Panc1 (cell line): ENCODE measurements at regions not wholly inside any gene's neighbourhood (a gene's known extent, or its start where the extent isn't known, plus 50 kb on each side); places are given as distances from the start of the nearest gene placed in this dataset.

Experiments
- ATAC-seq: fragments of 200-7000 bp; cut with Tn5 transposase; 2 replicates; pipeline ENCODE4 v1.9.1; 2020; ENCODE audit warnings: mild to moderate bottlenecking, moderate library complexity
- BruUV-seq: library from RNA; stranded (reverse); fragments of 400-500 nt; replicated peaks from 2 replicates; lab custom pipeline; 2021; lab: Mats Ljungman, UMichigan
- CTCF ChIA-PET: fragments of 300-600 bp; sonication (Branson Sonifier 250); formaldehyde crosslinking; loops from one replicate; lab custom pipeline; 2022; ENCODE audit warnings: antibody characterized with exemption; lab: Charles Lee
- POLR2A ChIA-PET: fragments of 300-600 bp; sonication (Branson Sonifier 250); formaldehyde crosslinking; loops from one replicate; lab custom pipeline; 2022; ENCODE audit warnings: antibody characterized with exemption; lab: Charles Lee
- DNase-seq: peaks from one replicate; pipeline ENCODE4 v3.0.0-alpha.2; 2010; ENCODE audit warnings: low read depth, low spot score
- H3K27ac ChIP-seq: 2 replicates; pipeline ENCODE4 v1.5.1; 2011; ENCODE audit warnings: mild to moderate bottlenecking, low read length, inconsistent platforms
- H3K27me3 ChIP-seq: fragments of 200-500 bp; sonication (Bioruptor generic); 2 replicates; pipeline ENCODE4 v1.6.0; 2014; ENCODE audit warnings: low read length, inconsistent platforms; ENCODE audit not compliant: control insufficient read depth, insufficient read depth
- H3K36me3 ChIP-seq: fragments of 200-500 bp; sonication (Bioruptor generic); 2 replicates; pipeline ENCODE4 v1.5.1; 2014; ENCODE audit warnings: inconsistent platforms, mild to moderate bottlenecking, low read length, moderate library complexity; ENCODE audit not compliant: control insufficient read depth, insufficient read depth
- H3K4me1 ChIP-seq: 2 replicates; pipeline ENCODE4 v1.5.1; 2011; ENCODE audit warnings: inconsistent platforms, mild to moderate bottlenecking, low read length, moderate library complexity; ENCODE audit not compliant: control insufficient read depth, insufficient read depth
- H3K4me3 ChIP-seq, 2 experiments: 2 replicates each; pipeline ENCODE4 v1.5.1; 2011 to 2012; ENCODE audit warnings: low read depth in 2 of 2, low read length in 2 of 2, mild to moderate bottlenecking in 2 of 2, inconsistent platforms in 1 of 2, moderate library complexity in 1 of 2
- H3K9me3 ChIP-seq: fragments of 200-500 bp; sonication (Bioruptor generic); 2 replicates; pipeline ENCODE4 v1.5.1; 2014; ENCODE audit warnings: low read depth, mild to moderate bottlenecking, inconsistent platforms, low read length, moderate library complexity; ENCODE audit not compliant: control insufficient read depth, insufficient read depth
- POLR2AphosphoS5 ChIP-seq: IDR thresholded peaks from 2 replicates; pipeline ENCODE4 v1.6.1; 2012; ENCODE audit warnings: mild to moderate bottlenecking, low read depth, low read length, moderate library complexity
- SIN3A ChIP-seq: IDR thresholded peaks from 2 replicates; pipeline ENCODE4 v1.6.1; 2012; ENCODE audit warnings: low read depth, mild to moderate bottlenecking, low read length, moderate library complexity, borderline replicate concordance; ENCODE audit not compliant: insufficient read depth
- TCF7L2 ChIP-seq: IDR thresholded peaks from 2 replicates; pipeline ENCODE4 v1.6.1; 2011; ENCODE audit warnings: mild to moderate bottlenecking, low read depth, low read length, inconsistent platforms
- in situ Hi-C: cut with HindIII; loops from 2 replicates; pipeline ENCODE4 v1.10.0; 2016; ENCODE audit warnings: low sequenced_read_pairs, low pct_unique_long_range_greater_than_20kb
- intact Hi-C: fragments of 100-400 bp; cut with micrococcal nuclease; formaldehyde crosslinking; loops from one replicate; pipeline ENCODE4 v1.10.0; 2022; ENCODE audit not compliant: unreplicated experiment
- TF ChIP-seq, protein P1 (sequence below): fragments of 450-650 bp; IDR thresholded peaks from 2 replicates; pipeline ENCODE4 v1.5.1; 2017; ENCODE audit warnings: mild to moderate bottlenecking
- TF ChIP-seq, protein P2 (sequence below), 2 experiments: IDR thresholded peaks; 2 replicates each; pipeline ENCODE4 v1.6.1; 2011 to 2012; ENCODE audit warnings: low read depth in 2 of 2, control low read depth in 1 of 2, low read length in 1 of 2, mild to moderate bottlenecking in 1 of 2, moderate library complexity in 1 of 2; ENCODE audit not compliant: insufficient read depth in 1 of 2

- Histone ChIP-seq H3K4me3 (no peak overlapping the region), H3K4me1 (no peaks in the 10 kb centered on the region), H3K9me3 (no peaks in the 10 kb centered on the region), H3K27ac (no peak overlapping the region), H3K27me3 (no peaks in the 10 kb centered on the region), H3K36me3 (no peaks in the 10 kb centered on the region)
- ChIA-PET CTCF (no interaction called here), POLR2A (no interaction called here)
- TF ChIP-seq SIN3A (no peak), POLR2AphosphoS5 (no peak), TCF7L2 (no peak)
- TF ChIP-seq, protein P1, sequence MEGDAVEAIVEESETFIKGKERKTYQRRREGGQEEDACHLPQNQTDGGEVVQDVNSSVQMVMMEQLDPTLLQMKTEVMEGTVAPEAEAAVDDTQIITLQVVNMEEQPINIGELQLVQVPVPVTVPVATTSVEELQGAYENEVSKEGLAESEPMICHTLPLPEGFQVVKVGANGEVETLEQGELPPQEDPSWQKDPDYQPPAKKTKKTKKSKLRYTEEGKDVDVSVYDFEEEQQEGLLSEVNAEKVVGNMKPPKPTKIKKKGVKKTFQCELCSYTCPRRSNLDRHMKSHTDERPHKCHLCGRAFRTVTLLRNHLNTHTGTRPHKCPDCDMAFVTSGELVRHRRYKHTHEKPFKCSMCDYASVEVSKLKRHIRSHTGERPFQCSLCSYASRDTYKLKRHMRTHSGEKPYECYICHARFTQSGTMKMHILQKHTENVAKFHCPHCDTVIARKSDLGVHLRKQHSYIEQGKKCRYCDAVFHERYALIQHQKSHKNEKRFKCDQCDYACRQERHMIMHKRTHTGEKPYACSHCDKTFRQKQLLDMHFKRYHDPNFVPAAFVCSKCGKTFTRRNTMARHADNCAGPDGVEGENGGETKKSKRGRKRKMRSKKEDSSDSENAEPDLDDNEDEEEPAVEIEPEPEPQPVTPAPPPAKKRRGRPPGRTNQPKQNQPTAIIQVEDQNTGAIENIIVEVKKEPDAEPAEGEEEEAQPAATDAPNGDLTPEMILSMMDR = no peak
- intact Hi-C loops (no loop called here), in situ Hi-C loops (no loop called here)
- DNase-seq (no peak), ATAC-seq (no peak)
- BruUV-seq = no TSS peak
Observed at GRCh38 chrX:115702982-115703381, 142.0 kb downstream of the PLS3 start.

DNA sequence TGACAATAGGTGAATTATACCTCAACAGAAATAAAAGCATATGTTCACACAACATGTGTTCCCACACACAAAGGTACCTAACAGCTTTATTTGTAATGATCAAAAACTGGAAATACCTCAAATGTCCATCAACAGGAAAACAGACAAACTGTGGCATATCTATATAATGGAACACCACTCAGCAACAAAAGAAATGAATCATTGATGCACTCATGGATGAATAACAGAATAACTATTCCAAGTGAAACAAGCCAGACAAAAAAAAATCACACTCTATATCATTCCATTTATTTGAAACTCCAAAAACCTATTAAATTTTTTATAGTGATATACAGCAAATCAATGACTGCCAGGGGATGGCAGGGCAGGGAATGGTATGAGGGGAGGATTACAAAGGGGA lies 148.1 kb downstream of the PLS3 start:
- H3K4me1 ChIP-seq = no peaks in the 10 kb centered on the region
- no peak overlapping the region for H3K27ac ChIP-seq
- BruUV-seq = no TSS peak
- H3K9me3 ChIP-seq = no peaks in the 10 kb centered on the region
- TF ChIP-seq, protein P2, sequence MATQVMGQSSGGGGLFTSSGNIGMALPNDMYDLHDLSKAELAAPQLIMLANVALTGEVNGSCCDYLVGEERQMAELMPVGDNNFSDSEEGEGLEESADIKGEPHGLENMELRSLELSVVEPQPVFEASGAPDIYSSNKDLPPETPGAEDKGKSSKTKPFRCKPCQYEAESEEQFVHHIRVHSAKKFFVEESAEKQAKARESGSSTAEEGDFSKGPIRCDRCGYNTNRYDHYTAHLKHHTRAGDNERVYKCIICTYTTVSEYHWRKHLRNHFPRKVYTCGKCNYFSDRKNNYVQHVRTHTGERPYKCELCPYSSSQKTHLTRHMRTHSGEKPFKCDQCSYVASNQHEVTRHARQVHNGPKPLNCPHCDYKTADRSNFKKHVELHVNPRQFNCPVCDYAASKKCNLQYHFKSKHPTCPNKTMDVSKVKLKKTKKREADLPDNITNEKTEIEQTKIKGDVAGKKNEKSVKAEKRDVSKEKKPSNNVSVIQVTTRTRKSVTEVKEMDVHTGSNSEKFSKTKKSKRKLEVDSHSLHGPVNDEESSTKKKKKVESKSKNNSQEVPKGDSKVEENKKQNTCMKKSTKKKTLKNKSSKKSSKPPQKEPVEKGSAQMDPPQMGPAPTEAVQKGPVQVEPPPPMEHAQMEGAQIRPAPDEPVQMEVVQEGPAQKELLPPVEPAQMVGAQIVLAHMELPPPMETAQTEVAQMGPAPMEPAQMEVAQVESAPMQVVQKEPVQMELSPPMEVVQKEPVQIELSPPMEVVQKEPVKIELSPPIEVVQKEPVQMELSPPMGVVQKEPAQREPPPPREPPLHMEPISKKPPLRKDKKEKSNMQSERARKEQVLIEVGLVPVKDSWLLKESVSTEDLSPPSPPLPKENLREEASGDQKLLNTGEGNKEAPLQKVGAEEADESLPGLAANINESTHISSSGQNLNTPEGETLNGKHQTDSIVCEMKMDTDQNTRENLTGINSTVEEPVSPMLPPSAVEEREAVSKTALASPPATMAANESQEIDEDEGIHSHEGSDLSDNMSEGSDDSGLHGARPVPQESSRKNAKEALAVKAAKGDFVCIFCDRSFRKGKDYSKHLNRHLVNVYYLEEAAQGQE (IDR thresholded peaks at IDR 0.05; ENCODE audit: insufficient read depth in 1 of 2, low read depth in 2 of 2, low read length in 1 of 2) = no peak
- TF ChIP-seq SIN3A = no peak
- no peak for TF ChIP-seq POLR2AphosphoS5
- TF ChIP-seq TCF7L2 = no peak
- TF ChIP-seq, protein P1 = no peak
- in situ Hi-C loops = no loop called here
- intact Hi-C loops = no loop called here
- ChIA-PET CTCF (no interaction called here), POLR2A (no interaction called here)
- no peak for ATAC-seq
- H3K36me3 ChIP-seq = no peaks in the 10 kb centered on the region
- no peak overlapping the region for H3K4me3 ChIP-seq
- H3K27me3 ChIP-seq = no peaks in the 10 kb centered on the region
- DNase-seq = no peak
